Fibroblast of lung (primary cell): ENCODE measurements at regions not wholly inside any gene's neighbourhood (a gene's known extent, or its start where the extent isn't known, plus 50 kb on each side); places are given as distances from the start of the nearest gene placed in this dataset.

Experiments used
- EZH2 ChIP-seq: IDR thresholded peaks from 2 replicates; pipeline ENCODE4 v1.5.1; 2012; ENCODE audit warnings: low read length, control low read depth, mild to moderate bottlenecking; ENCODE audit errors: missing control alignments
- TF ChIP-seq, protein P1 (sequence below), 2 donors: IDR thresholded peaks in 1 of 2; conservative IDR thresholded peaks in 1 of 2; 1 replicate in 1 of 2; 2 replicates in 1 of 2; pipeline ENCODE4 v1.5.1; 2011 to 2012; ENCODE audit warnings: low read length in 2 of 2, control low read depth in 1 of 2, inconsistent platforms in 1 of 2, low read depth in 1 of 2, mild to moderate bottlenecking in 1 of 2

DNA sequence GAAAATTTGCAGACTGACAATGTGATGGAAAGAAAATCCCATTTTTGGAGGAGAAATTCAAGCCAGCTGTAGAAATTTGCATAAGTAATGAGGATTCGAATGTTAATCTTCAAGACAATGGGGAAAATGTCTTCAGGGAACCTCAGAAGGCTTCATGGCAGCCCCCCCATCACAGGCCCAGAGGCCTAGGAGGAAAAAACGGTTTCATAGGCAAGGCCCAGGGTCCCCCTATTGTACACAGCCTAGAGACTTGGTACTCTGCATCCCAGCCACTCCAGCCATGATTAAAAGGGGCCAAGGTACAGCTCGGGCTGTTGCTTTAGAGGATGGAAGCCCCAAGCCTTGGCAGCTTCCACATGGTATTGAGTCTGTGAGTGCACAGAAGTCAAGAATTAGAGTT is 303.6 kb upstream of the PCDH7 start:
- TF ChIP-seq EZH2 = no peak
- TF ChIP-seq, protein P1, sequence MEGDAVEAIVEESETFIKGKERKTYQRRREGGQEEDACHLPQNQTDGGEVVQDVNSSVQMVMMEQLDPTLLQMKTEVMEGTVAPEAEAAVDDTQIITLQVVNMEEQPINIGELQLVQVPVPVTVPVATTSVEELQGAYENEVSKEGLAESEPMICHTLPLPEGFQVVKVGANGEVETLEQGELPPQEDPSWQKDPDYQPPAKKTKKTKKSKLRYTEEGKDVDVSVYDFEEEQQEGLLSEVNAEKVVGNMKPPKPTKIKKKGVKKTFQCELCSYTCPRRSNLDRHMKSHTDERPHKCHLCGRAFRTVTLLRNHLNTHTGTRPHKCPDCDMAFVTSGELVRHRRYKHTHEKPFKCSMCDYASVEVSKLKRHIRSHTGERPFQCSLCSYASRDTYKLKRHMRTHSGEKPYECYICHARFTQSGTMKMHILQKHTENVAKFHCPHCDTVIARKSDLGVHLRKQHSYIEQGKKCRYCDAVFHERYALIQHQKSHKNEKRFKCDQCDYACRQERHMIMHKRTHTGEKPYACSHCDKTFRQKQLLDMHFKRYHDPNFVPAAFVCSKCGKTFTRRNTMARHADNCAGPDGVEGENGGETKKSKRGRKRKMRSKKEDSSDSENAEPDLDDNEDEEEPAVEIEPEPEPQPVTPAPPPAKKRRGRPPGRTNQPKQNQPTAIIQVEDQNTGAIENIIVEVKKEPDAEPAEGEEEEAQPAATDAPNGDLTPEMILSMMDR (conservative IDR thresholded peaks at IDR 0.05 in 1 of 2, IDR thresholded peaks at IDR 0.05 in 1 of 2; ENCODE audit: low read depth in 1 of 2, low read length in 2 of 2) = no peak
